Cerebellar nuclear complex (tissue), 1 donor: ENCODE measurements at regions not wholly inside any gene's neighbourhood (a gene's known extent, or its start where the extent isn't known, plus 50 kb on each side); places are given as distances from the start of the nearest gene placed in this dataset.
"Not testable (repeated sequence)": the region's sequence is repeated elsewhere in the genome, so short reads cannot be mapped to it uniquely, and the experiment has no call there.

Source experiments
- DNase-seq, 2 experiments: peaks; one replicate each; lab custom pipeline; 2025; lab: John Stamatoyannopoulos, UW

DNA sequence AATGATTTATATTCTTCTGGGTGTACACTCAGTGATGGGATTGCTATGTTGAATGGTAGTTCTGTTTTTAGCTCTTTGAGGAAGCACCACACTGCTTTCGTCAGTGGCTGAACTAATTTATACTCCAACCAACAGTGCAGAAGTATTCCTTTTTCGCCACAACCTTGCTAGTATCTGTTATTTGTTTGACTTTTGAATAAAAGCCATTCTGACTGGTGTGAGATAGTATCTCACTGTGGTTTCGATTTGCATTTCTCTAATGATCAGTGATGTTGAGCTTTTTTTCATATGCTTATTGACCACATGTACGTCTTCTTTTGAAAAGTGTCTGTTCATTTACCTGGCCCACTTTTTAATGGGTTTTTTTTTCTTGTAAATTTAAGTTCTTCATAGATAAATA is 583.8 kb upstream of the ARID1B start:
- no peak for DNase-seq

DNA sequence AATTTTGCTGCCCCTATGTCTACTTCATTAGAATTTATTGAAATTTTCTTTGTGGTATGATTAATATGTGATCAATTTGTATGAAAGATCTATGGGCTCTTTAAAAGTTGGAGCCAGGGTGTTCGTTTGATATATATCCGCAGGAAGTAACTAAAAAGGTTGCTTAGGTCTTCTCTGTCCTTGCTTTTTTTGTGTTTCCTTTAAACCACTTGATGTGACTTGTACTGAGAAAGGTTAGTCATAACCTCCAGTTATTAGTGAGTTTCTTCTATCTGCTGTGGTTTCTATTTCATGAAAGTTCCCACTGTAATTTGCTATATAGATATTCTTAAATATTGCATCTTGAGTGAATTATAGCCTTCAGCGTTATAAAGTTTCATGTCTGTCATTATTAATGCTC is 585.3 kb upstream of the ARID1B start:
- no peak for DNase-seq

DNA sequence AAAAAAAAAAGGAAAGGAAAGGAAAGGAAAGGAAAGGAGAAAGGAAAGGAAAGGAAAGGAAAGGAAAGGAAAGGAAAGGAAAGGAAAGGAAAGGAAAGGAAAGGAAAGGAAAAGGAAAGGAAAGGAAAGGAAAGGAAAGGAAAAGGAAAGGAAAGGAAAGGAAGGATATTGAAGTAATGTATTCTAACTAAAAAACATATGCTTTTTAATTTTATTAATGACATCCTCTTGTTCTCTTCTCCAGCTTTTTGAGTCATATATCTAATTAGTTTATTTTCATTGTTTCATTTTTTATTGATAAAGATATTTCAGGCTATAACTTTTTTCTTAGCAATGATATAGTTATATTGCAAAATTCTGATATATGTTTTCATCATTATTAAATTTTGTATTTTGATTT is 585.8 kb upstream of the ARID1B start:
- DNase-seq: not testable (repeated sequence)

DNA sequence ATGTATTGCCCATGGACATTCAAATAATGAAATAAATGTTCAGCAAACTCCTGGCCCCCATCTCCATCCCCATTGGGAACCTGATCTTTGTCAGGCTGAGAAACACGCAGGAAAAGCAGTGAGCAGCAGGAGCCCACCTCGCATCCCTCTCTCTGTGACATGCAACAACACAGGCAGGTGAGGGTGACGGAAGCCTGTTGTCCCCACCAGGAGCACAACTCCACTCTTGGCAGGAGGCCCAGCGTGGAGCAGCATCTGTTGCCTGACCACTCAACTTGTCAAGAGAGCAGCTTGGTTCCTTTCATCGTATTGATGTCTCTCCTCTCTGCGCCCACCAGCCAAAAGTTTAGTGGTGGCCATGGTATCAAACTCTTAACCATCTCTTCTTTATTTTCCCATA is 586.9 kb upstream of the ARID1B start:
- DNase-seq: no peak

DNA sequence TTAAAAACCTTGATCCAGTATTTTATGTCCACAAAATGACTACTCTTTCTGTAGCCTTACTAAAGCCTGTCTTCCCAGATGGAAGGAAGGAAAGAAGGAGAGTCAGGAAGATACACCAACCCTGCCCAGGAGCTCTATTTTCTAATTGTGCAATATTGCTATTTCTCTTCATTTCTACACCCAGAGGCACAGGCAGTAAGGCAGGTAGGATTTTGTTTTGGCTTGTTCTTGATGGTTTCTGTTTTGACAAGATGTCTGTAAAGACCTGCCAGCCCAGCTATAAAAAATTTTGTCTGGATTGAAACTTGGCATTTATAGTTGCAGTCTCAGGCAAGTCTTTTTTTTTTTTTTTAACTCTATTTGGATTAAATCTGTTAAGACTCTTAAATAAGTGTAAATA is 587.5 kb upstream of the ARID1B start:
- no peak for DNase-seq

DNA sequence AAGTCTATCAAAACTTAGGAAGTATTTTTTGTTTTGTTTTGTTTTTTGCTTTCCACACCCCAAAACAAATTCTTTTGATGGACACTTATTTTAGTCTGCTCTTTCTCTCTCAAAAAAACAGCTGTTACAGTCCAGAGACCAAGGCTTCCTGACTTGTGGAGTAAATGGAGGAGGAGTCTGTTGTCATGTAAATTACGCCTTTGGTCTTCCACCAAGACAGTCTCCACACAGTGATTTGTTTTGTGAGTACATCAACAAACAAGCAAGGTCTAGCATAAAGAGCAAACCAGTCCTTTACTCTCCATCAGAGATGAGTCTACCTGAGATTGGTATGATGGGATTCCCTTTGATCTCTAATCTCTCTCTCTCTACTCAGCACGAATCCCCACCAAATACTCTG is 588.0 kb upstream of the ARID1B start:
- no peak for DNase-seq

DNA sequence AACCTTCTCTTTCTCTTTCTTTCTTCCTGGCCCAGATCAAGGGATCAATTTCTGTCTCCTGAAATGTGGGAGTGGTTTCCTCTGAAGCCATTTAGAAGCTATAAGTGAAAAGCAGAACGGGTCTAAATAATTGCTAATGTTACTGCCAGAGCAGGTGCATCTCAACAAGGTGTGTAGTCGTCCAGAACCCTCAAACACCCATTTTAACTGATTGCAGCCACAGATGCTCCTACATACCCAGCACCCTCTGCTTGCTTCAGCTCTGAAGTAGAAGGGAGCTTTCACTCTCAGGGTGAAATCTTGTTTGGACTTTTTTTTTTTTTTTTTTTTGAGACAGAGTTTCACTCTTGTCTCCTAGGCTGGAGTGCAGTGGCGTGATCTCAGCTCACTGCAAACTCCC is 592.1 kb upstream of the ARID1B start:
- no peak for DNase-seq

DNA sequence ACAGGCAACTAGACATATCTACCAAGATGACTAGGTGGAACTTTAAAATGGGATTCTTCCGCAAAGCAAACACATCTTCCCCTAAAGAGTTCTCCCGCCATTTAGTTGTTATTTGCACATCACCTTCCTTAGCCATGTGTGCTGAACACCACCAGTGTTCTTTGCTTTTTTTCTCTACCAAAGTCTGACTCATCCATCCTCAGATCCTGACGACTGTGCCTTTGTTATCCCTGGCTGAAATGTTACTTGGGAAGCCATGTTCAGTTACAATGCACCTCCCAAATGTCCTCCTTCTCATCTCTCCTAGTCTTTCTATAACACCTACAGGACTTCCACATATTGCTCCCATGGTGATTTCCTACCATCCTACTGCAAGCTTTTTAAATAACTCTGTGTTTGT is 593.5 kb upstream of the ARID1B start:
- DNase-seq: no peak

DNA sequence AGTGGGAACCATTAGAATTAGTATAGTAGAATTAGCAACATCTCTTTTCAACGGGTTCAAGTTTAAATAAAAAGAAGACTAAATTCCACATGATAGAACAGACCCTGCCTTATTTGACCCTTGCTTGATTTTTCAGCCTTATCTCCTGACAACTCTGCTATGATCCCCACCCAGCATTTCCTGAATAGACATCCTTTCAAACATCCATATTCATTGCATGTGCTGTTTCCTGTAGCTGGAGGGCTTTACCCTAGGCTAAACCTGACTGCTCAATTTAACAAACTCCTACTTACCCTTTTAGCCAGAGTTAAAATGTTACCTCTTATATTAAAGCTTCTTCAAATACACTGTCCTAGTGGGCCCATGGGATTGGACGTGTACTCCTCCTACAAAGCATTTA is 594.8 kb upstream of the ARID1B start:
- no peak for DNase-seq

DNA sequence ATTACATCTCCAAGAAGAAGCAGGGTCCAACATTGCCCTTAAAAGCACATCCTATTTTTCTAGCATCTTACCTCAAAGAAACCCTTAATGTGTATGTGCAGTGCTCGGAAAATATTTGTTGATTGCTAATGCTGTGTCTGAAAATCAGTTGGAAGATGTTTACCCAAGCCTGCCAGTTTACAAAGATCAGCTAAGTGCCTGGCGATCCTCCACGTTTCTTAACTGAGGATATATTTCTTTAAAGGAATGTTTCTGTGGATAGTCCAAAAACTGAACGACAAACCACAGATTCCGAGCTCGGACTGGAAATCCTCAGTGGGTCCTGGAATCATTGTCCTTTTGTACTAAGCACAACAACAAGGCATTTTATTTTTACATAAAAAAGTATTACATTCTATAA is 595.7 kb upstream of the ARID1B start:
- DNase-seq: no peak

DNA sequence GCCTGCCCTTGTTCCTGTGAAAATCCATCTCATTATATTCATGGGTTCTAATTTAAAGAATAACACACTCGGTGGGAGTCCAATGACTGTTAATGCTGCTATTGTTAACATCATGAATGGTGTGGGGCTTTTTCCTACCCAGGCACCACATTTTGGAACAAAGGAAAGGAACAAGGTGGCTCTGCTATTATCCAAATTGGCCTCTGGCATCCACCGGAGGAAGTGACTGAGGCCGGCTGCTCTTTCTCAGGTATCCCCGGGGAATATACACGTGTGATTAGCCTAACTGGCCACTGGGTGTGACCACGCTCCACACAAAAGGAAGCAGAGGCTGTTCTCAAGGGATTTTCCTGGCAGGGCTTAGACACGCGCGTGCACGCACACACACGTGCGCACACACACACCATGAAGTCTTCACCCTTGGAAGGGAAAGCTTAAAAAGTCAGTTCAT is 601.2 kb upstream of the ARID1B start:
- no peak for DNase-seq

DNA sequence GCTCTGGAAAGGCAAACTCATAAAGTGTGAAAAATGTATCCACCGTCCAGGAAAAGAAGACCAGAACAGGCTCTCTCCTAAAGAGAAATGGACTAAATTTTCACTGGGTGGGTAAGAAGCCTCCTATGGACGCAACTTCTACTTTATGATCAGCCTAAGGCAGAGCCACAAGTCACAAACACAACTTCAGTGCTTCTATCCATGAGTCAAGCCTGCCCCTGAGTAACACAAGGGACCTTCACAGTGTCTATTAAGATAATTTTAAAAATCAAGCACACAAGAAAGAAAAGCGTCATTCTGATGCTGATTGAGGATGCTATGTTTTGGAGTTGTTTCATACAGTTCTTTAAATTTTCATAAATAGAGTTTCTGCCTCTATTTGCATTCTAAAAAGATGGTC is 601.7 kb upstream of the ARID1B start:
- no peak for DNase-seq

DNA sequence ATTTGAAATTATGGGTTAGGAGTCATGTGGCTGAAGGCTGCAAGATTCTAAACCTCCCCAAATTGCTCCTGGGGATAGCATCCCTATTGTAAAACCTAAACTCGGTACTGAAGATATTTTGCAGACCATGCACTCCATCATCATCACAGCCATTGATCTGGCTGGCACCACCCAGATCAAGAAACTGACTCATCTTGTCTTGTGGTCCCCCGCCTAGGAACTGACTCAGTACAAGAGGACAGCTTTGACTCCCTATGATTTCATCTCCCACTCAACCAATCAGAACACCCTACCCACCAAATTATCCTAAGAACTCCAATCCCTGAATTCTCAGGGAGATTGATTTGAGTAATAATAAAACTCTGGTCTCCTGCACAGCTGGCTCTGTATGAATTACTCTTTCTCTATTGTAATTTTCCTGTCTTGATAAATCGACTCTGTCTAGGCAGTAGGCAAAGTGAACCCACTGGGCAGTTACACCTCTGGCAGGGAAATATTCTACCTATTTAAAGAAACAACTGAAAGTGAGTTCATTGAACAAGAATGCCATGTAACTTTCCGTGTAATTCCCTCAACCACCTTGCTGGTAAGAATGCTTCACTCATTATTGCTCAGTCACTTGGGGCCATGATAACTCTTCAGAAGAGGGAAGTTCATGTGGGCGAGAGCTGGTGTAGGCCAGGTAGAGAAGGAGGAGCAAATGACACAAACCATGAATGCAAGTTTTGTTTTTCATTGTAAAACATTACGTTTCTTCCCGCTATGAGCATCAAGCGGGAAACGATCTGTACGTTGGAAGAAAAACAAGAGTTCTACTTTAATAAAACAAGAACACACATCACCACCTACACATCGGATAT is 602.9 kb upstream of the ARID1B start:
- no peak for DNase-seq

DNA sequence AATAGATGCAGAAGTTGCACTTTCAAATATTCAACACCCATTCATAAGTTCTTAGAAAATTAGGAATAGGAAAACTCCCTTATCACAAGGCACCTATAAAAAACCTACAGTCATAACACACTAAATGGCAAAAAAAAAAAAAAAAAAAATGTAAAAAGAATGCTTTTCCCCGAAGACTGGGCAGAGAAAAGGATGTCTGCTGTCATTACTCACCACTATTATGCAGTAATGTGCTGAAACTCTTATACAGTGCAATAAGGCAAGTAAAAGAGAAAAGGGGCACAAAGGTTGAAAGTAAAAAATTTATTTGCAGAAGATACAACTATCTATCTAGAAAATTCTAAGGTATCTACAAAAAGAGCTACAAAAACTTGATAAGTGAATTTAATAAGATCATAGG is 607.8 kb upstream of the ARID1B start:
- no peak for DNase-seq

DNA sequence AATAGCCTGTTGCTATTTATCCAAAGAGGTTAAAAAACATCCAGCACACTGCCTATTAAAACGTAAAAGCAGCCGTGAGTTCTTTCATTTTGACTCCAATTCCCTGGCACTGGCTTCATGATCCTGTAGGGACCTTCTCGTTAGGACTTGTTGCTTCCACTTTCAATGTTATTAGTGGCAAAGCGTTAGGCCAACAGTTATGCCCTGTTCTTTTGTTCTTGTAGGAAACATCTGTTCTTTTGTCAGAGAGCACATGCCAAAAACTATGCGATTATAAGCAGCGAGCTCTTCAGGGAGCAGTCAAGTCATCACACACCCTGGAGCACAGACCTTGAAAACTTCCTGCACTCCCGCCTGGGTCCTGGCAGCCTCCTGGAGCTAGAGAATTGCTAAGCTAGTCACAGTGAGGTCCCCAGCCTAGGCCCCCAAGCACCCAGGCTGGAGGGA is 609.5 kb upstream of the ARID1B start:
- no peak for DNase-seq

DNA sequence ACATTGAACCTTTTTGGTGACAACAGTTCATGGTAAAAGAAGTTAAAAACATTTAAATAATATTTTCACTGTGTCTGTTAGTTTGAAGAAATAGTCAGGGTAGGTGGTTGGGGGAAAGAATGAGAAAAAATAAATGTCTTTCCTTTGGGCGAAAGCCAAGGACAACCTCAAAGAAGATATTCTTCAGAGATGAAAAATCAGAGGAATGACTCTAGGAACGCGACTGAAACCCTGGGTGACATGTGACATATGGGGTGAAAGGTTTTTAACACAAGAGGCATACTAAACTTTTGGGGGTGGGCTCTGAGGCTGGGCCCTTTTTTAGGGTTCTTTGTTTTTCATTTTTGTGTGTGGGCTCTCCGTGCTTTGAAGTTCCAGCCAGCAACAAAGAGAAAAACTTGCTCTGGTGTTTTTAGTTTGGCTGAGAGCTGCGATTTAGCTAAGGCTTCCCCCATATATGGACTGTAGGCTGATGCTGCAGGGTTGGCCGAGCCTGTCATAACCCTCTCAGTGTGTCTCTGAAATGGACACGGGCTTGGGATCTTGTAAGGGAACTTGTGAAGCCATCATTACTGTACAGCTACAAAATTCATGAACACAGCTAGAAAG is 610.1 kb upstream of the ARID1B start:
- no peak for DNase-seq

DNA sequence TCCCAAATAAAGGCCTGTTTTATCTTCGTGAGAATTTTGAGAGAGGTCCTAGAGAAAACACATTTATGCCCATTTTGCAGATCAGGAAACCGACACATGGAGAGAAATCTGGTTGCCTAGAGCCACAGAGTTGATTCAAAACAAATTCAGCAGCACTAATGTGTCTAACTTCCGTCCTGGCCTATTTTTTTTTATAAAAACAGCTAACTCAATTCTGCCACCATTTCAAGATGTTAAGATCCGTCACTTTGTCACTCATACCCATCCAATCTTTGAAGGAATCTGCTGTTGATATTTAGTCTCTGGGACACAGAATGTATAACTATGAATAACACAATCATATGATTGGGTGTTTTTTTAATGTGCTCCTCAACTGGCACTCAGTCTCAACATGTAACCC is 611.1 kb upstream of the ARID1B start:
- no peak for DNase-seq

DNA sequence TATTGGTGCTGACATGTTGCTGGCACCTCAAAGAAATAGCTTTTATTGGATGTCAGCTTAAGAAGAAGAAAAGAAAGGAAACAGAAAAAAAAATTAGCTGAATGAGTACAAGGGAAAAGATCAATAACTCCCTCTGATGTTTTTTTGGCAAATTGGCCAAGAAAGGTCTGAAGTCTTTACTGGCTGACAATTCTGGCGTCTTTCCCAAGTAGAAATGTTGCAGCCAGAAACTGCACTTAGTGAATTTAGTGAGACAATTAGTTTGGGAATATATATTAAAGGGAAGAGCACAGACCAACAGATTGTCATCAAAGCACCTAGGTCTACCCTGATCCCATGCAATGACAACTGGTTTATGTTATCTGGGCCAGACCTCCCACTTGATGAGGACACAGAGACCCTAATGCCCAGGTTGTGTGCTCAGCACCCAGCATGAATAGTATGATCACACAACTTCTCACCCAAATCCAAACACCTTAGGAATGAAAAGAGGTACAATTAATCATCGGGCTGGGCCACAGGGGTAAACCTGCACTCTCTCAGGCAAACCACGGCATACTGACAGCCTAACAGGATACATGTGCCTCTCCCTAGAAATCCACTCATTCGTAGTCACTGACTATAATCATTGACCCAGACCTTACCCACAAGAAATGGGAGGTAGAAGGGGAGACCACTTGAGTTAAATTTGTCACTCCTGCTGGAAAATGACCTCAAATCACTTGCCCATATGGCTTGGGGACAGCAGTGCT is 612.3 kb upstream of the ARID1B start:
- DNase-seq: no peak

DNA sequence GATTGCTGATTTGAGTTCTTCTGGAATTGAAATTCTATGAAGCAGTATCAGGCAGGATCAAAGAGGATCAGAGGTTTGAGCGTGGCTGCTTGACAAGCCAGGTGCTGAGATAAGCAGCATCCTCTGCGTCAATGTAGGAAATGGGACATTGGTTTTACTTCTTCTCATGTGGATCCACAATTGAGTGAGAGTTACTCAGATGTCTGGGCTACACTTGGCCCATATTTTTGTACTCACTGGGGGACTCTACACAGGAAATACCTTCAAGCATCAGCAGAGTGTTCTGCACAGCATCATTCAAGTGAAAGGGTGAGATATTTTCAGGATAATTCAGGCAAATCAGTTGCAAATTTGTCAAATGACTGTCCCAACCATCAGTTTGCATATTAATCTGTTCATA is 613.9 kb upstream of the ARID1B start:
- DNase-seq: no peak

DNA sequence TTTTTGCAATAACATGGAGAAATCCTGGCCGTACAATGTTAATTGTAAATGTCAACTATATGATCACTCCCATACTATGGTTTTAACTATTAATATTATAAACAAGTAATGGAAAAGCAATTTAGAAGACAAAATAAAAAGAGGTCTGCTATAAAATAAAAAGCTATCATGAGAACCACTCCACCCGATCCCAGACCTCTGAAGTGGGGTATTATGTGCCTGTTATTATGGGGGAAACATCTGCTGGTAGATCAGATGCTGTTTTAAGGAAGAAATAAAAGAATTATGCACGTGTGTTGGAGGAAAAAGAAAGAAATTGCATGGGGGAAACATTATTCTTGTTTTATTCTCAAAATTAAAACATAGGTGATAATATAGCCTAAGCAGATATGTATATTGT is 615.7 kb upstream of the ARID1B start:
- no peak for DNase-seq

DNA sequence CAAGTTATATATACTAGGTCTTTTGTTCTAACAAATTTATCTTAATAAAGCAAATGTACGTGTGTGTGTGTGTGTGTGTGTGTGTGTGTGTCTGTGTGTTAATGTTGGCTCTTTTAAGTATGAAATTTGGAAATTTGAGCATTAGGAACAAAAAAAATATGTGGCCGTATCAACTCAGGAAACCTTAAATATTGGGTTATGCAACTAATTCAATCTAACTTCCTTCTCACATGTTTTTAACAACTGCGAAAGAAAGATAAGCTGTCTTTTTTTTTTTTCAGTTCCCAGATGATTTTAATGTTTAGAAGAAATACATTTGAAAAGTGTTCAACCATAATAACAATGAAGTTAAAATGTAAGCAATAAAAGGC is 616.4 kb upstream of the ARID1B start:
- DNase-seq: no peak

DNA sequence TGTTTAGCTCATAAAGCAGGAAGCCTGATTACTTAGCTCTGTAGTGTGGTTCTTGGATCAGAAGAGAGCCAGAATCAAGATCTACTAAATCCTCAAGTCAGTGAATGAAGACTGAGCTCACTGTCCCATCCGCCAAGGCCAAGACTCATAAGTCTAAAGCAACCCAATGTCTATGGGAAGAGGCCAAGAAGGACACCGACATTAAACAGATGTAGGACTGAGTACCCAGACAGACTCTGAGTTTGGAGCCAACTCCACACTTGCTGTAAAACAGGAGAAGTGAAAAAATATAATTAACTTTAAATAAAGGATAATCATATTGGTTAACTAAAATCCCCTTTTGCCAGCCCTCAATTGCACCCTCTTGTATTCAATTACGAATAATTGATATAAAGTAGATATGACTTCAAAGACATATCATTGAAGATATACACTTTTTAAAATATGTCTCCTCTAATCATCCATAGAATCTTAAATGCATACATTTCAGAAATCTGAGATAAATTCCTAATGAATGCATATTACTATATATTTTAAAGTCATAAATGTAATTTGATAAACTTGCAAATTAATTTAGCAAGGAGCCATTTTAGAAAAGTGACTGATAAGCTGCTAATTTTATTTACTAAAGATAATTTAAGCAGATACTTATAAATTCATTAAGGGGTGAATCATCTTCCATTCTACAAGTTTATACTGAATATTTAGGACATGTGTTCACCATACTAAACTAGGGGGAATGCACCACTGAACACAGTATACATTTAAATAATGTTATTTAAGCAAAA is 617.0 kb upstream of the ARID1B start:
- no peak for DNase-seq
